Fibroblast of mammary gland (primary cell): ENCODE measurements at regions not wholly inside any gene's neighbourhood (a gene's known extent, or its start where the extent isn't known, plus 50 kb on each side); places are given as distances from the start of the nearest gene placed in this dataset.

Experiments
- DNase-seq: peaks from one replicate; pipeline ENCODE4 v3.0.0-alpha.2; 2010; ENCODE audit warnings: low read depth
- H3K4me3 ChIP-seq: 2 replicates; pipeline ENCODE4 v1.5.1; 2011; ENCODE audit warnings: low read depth, mild to moderate bottlenecking, low read length, moderate library complexity; ENCODE audit not compliant: control insufficient read depth
- TF ChIP-seq, protein P1 (sequence below): conservative IDR thresholded peaks from 2 replicates; pipeline ENCODE4 v1.5.1; 2011; ENCODE audit warnings: low read depth, low read length, inconsistent platforms; ENCODE audit not compliant: control insufficient read depth, insufficient read depth

DNA sequence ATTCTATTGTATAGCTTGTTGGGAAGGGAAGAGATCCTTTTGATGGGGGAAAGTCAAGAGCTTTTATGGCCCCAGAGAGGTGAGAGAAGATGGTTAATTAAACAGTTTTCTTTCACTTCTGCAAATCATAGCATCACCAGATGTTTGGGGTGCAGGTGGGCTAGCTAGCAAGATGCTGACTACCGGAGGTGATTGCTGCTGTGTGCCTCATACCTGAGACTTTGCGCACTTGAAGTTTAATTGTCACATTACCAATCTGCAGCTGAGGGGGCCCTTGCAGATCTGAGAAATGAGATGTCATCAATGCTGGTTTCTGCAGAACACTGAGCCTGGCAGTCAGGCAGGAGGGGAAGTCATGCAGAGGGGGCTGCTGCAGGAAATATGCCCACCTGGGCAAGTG lies 73.9 kb downstream of the SNRPE start:
- no peak for DNase-seq
- no peak overlapping the region for H3K4me3 ChIP-seq
- TF ChIP-seq, protein P1, sequence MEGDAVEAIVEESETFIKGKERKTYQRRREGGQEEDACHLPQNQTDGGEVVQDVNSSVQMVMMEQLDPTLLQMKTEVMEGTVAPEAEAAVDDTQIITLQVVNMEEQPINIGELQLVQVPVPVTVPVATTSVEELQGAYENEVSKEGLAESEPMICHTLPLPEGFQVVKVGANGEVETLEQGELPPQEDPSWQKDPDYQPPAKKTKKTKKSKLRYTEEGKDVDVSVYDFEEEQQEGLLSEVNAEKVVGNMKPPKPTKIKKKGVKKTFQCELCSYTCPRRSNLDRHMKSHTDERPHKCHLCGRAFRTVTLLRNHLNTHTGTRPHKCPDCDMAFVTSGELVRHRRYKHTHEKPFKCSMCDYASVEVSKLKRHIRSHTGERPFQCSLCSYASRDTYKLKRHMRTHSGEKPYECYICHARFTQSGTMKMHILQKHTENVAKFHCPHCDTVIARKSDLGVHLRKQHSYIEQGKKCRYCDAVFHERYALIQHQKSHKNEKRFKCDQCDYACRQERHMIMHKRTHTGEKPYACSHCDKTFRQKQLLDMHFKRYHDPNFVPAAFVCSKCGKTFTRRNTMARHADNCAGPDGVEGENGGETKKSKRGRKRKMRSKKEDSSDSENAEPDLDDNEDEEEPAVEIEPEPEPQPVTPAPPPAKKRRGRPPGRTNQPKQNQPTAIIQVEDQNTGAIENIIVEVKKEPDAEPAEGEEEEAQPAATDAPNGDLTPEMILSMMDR: no peak

DNA sequence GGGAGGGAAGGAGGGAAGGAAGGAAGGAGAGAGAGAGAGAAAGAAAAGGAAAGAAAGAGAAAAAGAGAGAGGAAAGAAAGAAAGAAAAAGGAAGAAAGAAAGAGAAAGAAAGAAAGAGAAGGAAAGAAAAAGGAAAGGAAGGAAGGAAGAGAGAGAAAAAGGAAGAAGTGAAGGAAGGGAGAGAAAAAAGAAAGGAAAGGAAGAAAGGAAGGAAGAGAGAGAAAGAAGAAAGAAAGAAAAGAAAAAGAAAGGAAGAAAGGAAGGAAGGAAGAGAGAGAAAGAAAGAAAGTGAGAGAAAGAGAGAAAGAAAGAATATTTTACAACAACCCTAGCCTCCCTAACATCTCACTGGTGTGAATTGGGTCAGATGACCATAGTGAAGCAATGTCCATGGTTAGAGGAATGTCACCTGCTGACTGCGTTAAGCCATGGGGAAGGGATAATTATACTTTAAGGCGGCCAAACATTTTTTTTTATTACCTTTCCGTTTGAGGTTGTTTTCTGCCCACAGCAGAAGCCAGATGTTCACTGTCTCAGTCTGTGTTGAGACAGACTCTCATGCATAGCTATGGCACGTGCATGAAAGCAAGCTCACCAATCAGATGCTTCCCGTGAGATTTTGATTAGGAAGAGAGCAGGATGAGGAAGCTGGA lies 76.4 kb downstream of the SNRPE start:
- TF ChIP-seq, protein P1: no peak
- H3K4me3 ChIP-seq: no peak overlapping the region
- DNase-seq: no peak

DNA sequence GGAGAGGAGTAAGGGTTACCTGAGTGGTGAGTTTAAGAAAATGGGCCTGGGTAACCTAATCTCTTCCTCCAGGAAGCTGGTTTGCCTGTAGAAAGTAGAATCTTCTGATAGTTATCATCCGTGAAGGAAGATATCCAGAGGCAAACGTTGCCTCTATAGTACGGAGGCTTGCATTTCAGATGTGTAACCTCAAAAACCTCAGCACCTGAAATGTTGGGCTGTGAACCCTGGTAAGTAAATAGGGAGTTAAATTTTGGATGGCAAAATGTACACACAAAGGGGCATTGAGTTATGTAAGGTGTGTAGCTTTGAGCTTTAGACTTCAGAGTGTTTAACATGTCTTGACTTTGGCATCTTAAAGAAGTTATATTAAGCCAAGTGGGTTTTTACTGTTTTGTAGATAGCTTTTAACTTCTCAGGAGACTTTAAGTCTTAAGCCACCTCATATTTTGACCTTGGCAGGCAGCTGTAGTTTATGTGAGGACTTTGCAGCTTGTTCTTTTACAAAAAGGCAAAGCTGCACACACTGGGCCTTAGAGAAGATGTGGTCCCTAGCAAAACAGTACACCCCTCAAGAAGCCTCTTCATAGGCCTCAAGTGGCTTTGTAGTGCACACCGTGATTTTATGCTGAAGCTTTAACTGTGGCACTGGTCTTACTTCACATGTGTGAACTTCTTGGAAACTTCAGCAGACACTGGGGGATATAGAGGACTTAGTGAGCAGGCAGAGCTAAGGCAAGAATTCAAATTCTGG lies 83.4 kb downstream of the SNRPE start:
- TF ChIP-seq, protein P1: no peak
- no peak overlapping the region for H3K4me3 ChIP-seq
- DNase-seq: no peak

DNA sequence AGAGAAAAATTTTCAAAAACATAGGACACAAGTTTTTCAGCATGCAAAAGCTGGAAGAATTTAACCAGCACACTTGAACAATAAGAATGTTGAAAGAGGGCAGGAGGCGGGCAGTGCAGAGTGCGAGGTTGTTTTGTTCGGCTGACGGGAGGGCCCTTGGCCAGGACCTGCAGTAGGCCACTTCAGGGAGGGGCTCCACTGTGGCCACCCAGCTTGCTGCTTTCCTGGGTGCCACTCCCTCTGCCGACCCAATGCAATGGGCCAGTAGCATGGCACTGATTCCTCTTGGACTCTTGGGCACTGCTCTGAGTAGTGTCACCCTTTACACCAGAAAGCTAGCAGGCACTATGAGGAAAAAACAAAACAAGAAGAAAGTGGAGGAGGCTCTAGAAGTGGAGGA lies 92.9 kb downstream of the SNRPE start:
- no peak for DNase-seq
- no peak overlapping the region for H3K4me3 ChIP-seq
- TF ChIP-seq, protein P1: no peak

DNA sequence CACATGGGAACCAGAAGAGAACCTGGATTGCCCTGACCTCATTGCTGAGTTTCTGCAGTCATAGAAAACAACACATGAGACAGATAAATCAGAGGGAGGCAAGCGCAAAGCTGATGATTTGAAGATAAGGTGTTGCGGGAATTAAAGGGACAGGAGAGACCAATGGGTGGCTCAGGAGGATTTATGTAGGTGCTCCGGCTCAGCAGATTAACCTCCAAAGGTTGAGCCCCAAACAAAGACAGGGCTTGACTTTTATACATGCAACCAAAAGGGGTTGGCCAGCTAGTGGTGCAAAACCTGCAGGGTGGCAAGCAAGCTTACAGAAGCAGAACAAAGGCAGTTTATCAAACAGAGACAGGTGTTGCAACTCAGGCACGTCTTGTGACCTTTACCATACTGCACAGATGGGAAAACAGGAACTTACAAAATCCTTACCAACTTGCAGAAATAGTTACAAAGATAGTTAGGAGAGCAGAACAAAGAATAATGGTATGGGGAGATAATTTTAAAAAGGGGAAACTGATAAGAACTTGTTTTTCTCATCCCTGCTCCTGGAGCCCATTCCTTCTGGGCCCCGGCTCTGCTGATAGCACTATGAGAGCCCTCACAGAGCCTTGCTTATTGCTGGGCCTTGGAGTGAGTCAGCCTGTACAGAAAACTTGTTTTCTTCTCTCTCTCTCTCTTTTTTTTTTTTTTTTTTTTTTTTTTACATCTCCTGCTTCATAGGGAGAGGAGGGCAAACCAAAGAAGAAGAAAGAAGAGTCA lies 93.6 kb downstream of the SNRPE start:
- TF ChIP-seq, protein P1: no peak
- no peak overlapping the region for H3K4me3 ChIP-seq
- peak; percentile 7 for DNase-seq

DNA sequence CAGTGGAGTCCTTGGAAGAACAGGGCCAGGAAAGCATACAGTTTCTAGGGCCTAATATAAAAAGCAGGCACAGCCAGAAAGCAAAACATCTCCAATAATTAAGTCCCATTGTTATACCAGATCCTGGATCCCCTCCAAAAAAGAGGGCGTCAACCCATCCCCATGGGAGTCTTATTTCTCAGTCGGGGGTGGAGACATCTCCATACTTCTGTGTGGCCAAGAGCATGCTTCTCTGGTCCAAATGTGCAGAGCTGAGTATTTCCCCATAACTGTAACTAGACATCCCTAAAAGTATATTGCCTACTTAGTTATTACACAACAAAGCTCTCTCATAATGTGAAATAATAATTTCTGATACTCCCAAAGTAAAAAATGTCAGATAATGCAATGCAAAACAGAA lies 104.2 kb upstream of the SOX13 start:
- DNase-seq: peak; percentile 49
- TF ChIP-seq, protein P1: no peak
- no peak overlapping the region for H3K4me3 ChIP-seq
